NCI-H1694 treated with DMSO at 0.1 percent for 48 hours (cell line): ENCODE measurements at regions not wholly inside any gene's neighbourhood (a gene's known extent, or its start where the extent isn't known, plus 50 kb on each side); places are given as distances from the start of the nearest gene placed in this dataset.
"Not testable (repeated sequence)": the region's sequence is repeated elsewhere in the genome, so short reads cannot be mapped to it uniquely, and the experiment has no call there.

Source experiments
- DNase-seq: peaks from one replicate; lab custom pipeline; 2025; lab: John Stamatoyannopoulos, UW

GRCh38 chr2:18986046-18986445 lies 372.4 kb downstream of the OSR1 start:
- no peak for DNase-seq

- DNase-seq, result no peak
Measured at GRCh38 chr2:18980786-18981430, 377.5 kb downstream of the OSR1 start.

- DNase-seq, result no peak
Measured at GRCh38 chr2:18980104-18980785, 378.2 kb downstream of the OSR1 start.

GRCh38 chr2:18977409-18977808 lies 381.0 kb downstream of the OSR1 start:
- no peak for DNase-seq

GRCh38 chr2:18976168-18976961 lies 382.1 kb downstream of the OSR1 start:
- DNase-seq, result no peak

GRCh38 chr2:18975506-18976167 lies 382.8 kb downstream of the OSR1 start:
- no peak for DNase-seq

GRCh38 chr2:18971628-18972027 lies 382.3 kb upstream of the NT5C1B start:
- no peak for DNase-seq

GRCh38 chr2:18971069-18971378 lies 381.7 kb upstream of the NT5C1B start:
- DNase-seq, result no peak

GRCh38 chr2:18966131-18966530 lies 376.8 kb upstream of the NT5C1B start:
- no peak for DNase-seq

- DNase-seq, result not testable (repeated sequence)
Measured at GRCh38 chr2:18963739-18964256, 374.4 kb upstream of the NT5C1B start.

GRCh38 chr2:18961991-18962421 lies 372.6 kb upstream of the NT5C1B start:
- no peak for DNase-seq

GRCh38 chr2:18959952-18960717 lies 370.8 kb upstream of the NT5C1B start:
- DNase-seq, result no peak

- DNase-seq, result no peak
Measured at GRCh38 chr2:18959200-18959599, 369.8 kb upstream of the NT5C1B start.

GRCh38 chr2:18957909-18958308 lies 368.5 kb upstream of the NT5C1B start:
- DNase-seq, result no peak

- DNase-seq, result no peak
Measured at GRCh38 chr2:18950361-18950851, 361.0 kb upstream of the NT5C1B start.

GRCh38 chr2:18949871-18950270 lies 360.5 kb upstream of the NT5C1B start:
- no peak for DNase-seq

- no peak for DNase-seq
Measured at GRCh38 chr2:18940184-18940583, 350.8 kb upstream of the NT5C1B start.

GRCh38 chr2:18939740-18940139 lies 350.4 kb upstream of the NT5C1B start:
- DNase-seq, result not testable (repeated sequence)

GRCh38 chr2:18934886-18935285 lies 345.5 kb upstream of the NT5C1B start:
- no peak for DNase-seq

GRCh38 chr2:18932853-18933252 lies 343.5 kb upstream of the NT5C1B start:
- no peak for DNase-seq

GRCh38 chr2:18930971-18931370 lies 341.6 kb upstream of the NT5C1B start:
- DNase-seq, result no peak
